ENCODE measurements at regions not wholly inside any gene's neighbourhood (a gene's known extent, or its start where the extent isn't known, plus 50 kb on each side); places are given as distances from the start of the nearest gene placed in this dataset.

DNA sequence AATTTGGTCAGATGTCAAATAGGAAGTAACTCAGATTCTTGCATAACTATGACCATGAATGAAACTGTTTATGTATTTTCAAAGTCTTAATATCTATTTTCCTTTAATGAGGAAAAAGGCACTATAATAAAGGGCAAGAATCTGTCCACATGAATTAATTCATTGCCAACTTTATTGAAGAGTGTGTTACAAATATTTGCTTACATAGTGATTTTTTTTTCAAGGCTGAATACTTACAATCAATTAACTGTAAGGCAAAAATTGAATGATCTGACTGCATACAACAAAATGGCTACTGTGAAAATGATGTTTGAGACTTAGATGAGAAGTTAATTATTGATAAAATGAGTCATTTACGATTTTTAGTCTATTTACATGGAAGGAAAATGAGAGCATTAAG, 475.0 kb downstream of the DNAJB9 start:
- FAIRE-seq, result no peak
- no peak for DNase-seq (ENCODE audit: low read depth)
- Histone ChIP-seq H3K4me3 (ENCODE audit: low read depth, low read length) (no peak overlapping the region), H3K27me3 (ENCODE audit: control insufficient read depth, insufficient read depth, low read length) (no peaks in the 10 kb centered on the region), H3K36me3 (ENCODE audit: control insufficient read depth, insufficient read depth, low read length) (no peaks in the 10 kb centered on the region)
- no peak for TF ChIP-seq CTCF (IDR thresholded peaks at IDR 0.05; ENCODE audit: insufficient read depth, low read length, severe bottlenecking)

DNA sequence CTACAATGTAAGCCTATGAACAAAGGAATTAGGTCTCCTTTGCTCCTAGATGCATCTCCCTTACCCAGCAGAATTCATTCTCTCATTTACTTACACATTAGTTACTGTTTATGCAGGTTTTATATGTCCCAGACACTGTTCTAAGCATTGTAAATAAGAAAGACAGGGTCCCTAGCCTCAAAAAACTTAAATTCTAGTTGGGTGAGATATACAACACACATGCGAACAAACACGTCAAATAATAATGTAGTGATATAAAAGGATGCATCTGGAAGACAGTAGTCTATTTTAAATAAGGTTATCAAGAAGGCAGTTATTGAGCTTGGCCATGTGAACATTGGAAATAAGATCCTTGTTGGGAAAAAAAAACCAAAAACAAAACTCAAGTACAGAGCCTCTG, 479.7 kb downstream of the DNAJB9 start:
- no peak for FAIRE-seq

GRCh38 chr7:109059089-109059488, 489.4 kb downstream of the DNAJB9 start:
- Histone ChIP-seq H3K36me3 (ENCODE audit: control insufficient read depth, insufficient read depth, low read length) (no peaks in the 10 kb centered on the region), H3K27me3 (ENCODE audit: control insufficient read depth, insufficient read depth, low read length) (no peaks in the 10 kb centered on the region), H3K4me3 (ENCODE audit: low read depth, low read length) (no peak overlapping the region)
- no peak for DNase-seq (ENCODE audit: low read depth)
- no peak for FAIRE-seq
- no peak for TF ChIP-seq CTCF (IDR thresholded peaks at IDR 0.05; ENCODE audit: insufficient read depth, low read length, severe bottlenecking)

More for the DNA sequence above, 479.7 kb downstream of the DNAJB9 start:
- Histone ChIP-seq H3K36me3 (ENCODE audit: control insufficient read depth, insufficient read depth, low read length) (no peaks in the 10 kb centered on the region), H3K27me3 (ENCODE audit: control insufficient read depth, insufficient read depth, low read length) (no peaks in the 10 kb centered on the region), H3K4me3 (ENCODE audit: low read depth, low read length) (no peak overlapping the region)
- no peak for TF ChIP-seq CTCF (IDR thresholded peaks at IDR 0.05; ENCODE audit: insufficient read depth, low read length, severe bottlenecking)
- DNase-seq (ENCODE audit: low read depth), result no peak

GRCh38 chr7:109062798-109063197, 493.1 kb downstream of the DNAJB9 start:
- FAIRE-seq (no peak), DNase-seq (ENCODE audit: low read depth) (no peak)
- no peaks in the 10 kb centered on the region for H3K36me3 ChIP-seq (ENCODE audit: control insufficient read depth, insufficient read depth, low read length)
- no peak for TF ChIP-seq CTCF (IDR thresholded peaks at IDR 0.05; ENCODE audit: insufficient read depth, low read length, severe bottlenecking)
- no peak overlapping the region for H3K4me3 ChIP-seq (ENCODE audit: low read depth, low read length)
- H3K27me3 ChIP-seq (ENCODE audit: control insufficient read depth, insufficient read depth, low read length), result no peaks in the 10 kb centered on the region

DNA sequence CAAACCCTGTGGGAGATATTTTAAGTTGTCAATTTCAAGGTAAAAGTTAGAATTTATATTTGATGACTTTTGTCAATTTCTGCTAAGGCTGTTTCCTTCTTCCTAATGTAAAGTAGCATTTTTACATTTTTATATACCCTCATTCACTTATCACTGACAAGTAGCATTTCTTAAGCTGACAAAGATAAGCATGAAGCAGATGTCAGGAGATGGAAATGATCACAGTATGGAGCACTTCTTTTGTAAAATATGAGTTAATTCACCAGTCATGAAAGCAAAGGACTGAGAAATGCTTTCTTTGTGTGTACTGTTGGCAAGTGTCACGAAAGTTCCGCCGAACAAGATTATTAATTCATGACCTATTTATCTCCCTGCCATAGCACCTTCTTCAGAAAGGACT, 503.9 kb downstream of the DNAJB9 start:
- H3K4me3 ChIP-seq (ENCODE audit: low read depth, low read length), result no peak overlapping the region
- no peak for DNase-seq (ENCODE audit: low read depth)
- H3K36me3 ChIP-seq (ENCODE audit: control insufficient read depth, insufficient read depth, low read length), result no peaks in the 10 kb centered on the region
- no peaks in the 10 kb centered on the region for H3K27me3 ChIP-seq (ENCODE audit: control insufficient read depth, insufficient read depth, low read length)
- no peak for FAIRE-seq
- no peak for TF ChIP-seq CTCF (IDR thresholded peaks at IDR 0.05; ENCODE audit: insufficient read depth, low read length, severe bottlenecking)

DNA sequence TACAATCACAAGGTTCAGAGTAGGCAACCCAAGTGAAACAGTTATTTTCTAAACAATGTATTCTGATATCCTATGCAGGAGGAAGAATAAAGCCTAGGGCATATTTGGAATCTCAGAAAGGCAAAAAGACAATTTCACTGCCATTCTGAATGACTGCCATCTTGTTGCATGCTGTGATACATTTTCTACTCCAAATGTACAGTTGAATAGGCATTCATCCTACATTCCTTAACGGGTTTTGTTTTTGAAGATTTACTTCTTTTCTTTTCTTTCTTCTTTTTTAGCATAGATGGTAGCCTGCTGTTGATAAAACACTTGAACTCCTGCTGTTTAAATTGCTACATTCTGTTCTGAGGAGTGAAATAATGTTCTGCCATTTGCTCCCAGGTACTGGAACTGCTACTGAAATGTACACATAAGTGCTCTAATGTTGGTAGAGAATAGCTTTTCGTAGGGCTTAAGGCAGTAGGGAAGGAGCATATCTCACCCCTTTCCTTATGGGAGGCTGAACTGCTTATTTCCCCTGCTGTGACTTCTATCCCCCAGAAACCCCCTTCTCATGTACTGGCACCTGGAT, 506.8 kb downstream of the DNAJB9 start:
- Histone ChIP-seq H3K4me3 (ENCODE audit: low read depth, low read length) (no peak overlapping the region), H3K36me3 (ENCODE audit: control insufficient read depth, insufficient read depth, low read length) (no peaks in the 10 kb centered on the region), H3K27me3 (ENCODE audit: control insufficient read depth, insufficient read depth, low read length) (no peaks in the 10 kb centered on the region)
- FAIRE-seq (no peak), DNase-seq (ENCODE audit: low read depth) (no peak)
- no peak for TF ChIP-seq CTCF (IDR thresholded peaks at IDR 0.05; ENCODE audit: insufficient read depth, low read length, severe bottlenecking)

Measured in bronchial epithelial cell (primary cell).